K562 (cell line): ENCODE measurements at regions not wholly inside any gene's neighbourhood (a gene's known extent, or its start where the extent isn't known, plus 50 kb on each side); places are given as distances from the start of the nearest gene placed in this dataset.

Source experiments
- NCOA1 ChIP-seq: fragments of 450-650 bp; IDR thresholded peaks from 2 replicates; pipeline ENCODE4 v1.6.1; 2016; ENCODE audit warnings: low read depth
- SP1 ChIP-seq: sonication (generic); formaldehyde crosslinking; IDR thresholded peaks from 2 replicates; pipeline ENCODE4 v1.8.1; 2022; ENCODE audit warnings: mild to moderate bottlenecking, missing genetic modification reagents
- SRSF1 ChIP-seq: fragments of 200-400 bp; formaldehyde crosslinking; IDR thresholded peaks from 2 replicates; pipeline ENCODE4 v1.6.1; 2017; ENCODE audit warnings: mild to moderate bottlenecking, low read depth, low read length, moderate library complexity
- ZBTB40 ChIP-seq, 2 experiments: fragments of 450-650 bp in 1 of 2; sonication (generic) in 1 of 2; formaldehyde crosslinking in 1 of 2; IDR thresholded peaks; 2 replicates each; pipeline versions ENCODE4 v1.7.1 to v1.9.0; 2016 to 2022; ENCODE audit warnings: inconsistent platforms in 1 of 2, mild to moderate bottlenecking in 1 of 2, missing genetic modification reagents in 1 of 2
- TF ChIP-seq, protein P1 (sequence below), 2 experiments: fragments of 450-650 bp; IDR thresholded peaks; 2 replicates each; pipeline ENCODE4 v1.6.1; 2016; ENCODE audit warnings: mild to moderate bottlenecking in 2 of 2, borderline replicate concordance in 1 of 2, low read depth in 1 of 2, moderate library complexity in 1 of 2
- TF ChIP-seq, protein P2 (sequence below): sonication (generic); formaldehyde crosslinking; IDR thresholded peaks from 2 replicates; pipeline ENCODE4 v1.8.1; 2023; ENCODE audit warnings: mild to moderate bottlenecking, missing genetic modification reagents

- TF ChIP-seq, protein P1, sequence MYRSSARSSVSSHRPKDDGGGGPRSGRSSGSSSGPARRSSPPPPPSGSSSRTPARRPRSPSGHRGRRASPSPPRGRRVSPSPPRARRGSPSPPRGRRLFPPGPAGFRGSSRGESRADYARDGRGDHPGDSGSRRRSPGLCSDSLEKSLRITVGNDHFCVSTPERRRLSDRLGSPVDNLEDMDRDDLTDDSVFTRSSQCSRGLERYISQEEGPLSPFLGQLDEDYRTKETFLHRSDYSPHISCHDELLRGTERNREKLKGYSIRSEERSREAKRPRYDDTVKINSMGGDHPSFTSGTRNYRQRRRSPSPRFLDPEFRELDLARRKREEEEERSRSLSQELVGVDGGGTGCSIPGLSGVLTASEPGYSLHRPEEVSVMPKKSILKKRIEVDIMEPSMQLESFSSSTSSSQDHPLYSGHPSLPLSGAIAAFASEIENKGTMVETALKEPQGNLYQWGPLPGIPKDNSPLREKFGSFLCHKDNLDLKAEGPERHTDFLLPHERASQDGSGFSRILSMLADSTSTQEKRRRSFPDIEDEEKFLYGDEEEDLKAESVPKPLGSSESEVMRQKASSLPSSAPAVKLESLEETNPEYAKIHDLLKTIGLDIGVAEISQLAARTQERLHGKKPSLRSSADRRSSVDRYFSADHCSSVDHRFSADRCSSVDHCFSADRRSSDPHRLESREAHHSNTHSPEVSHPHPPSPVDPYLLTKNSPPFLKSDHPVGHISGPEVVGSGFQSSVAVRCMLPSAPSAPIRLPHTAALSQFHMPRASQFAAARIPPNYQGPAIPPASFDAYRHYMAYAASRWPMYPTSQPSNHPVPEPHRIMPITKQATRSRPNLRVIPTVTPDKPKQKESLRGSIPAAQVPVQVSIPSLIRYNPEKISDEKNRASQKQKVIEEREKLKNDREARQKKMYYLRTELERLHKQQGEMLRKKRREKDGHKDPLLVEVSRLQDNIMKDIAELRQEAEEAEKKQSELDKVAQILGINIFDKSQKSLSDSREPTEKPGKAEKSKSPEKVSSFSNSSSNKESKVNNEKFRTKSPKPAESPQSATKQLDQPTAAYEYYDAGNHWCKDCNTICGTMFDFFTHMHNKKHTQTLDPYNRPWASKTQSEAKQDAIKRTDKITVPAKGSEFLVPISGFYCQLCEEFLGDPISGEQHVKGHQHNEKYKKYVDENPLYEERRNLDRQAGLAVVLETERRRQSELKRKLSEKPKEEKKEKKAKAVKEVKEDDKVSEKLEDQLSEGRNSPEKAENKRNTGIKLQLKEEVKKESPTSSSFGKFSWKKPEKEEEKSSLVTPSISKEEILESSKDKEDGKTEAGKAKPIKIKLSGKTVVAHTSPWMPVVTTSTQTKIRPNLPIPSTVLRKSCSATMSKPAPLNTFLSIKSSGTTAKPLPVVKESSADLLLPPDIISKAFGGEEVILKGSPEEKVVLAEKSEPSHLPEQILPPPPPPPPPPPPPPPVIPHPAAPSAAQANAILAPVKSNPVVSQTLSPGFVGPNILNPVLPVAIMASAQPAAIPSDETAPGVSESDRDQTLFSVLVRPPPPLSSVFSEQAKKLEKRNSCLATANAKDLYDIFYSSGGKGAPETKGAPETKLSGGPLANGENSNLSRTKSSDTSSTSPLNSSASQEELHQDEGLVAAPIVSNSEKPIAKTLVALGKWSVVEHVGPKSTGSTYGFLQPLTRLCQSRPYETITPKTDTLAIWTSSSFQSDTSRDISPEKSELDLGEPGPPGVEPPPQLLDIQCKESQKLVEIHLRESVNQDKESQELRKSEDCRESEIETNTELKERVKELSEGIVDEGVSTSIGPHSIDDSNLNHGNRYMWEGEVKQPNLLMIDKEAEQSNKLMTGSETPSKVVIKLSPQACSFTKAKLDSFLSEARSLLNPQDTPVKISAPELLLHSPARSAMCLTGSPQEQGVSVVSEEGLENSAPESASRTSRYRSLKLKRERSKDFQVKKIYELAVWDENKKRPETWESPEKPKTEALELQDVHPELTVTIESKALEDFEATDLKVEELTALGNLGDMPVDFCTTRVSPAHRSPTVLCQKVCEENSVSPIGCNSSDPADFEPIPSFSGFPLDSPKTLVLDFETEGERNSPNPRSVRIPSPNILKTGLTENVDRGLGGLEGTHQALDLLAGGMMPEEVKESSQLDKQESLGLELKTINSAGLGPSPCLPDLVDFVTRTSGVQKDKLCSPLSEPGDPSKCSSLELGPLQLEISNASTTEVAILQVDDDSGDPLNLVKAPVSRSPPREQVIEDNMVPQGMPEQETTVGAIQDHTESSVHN (IDR thresholded peaks at IDR 0.05; ENCODE audit: borderline replicate concordance in 1 of 2, low read depth in 1 of 2): no peak
- TF ChIP-seq, protein P2, sequence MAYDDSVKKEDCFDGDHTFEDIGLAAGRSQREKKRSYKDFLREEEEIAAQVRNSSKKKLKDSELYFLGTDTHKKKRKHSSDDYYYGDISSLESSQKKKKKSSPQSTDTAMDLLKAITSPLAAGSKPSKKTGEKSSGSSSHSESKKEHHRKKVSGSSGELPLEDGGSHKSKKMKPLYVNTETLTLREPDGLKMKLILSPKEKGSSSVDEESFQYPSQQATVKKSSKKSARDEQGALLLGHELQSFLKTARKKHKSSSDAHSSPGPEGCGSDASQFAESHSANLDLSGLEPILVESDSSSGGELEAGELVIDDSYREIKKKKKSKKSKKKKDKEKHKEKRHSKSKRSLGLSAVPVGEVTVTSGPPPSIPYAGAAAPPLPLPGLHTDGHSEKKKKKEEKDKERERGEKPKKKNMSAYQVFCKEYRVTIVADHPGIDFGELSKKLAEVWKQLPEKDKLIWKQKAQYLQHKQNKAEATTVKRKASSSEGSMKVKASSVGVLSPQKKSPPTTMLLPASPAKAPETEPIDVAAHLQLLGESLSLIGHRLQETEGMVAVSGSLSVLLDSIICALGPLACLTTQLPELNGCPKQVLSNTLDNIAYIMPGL (CRISPR knock-in tag): no peak
- no peak for TF ChIP-seq ZBTB40 (IDR thresholded peaks at IDR 0.05)
- TF ChIP-seq ZBTB40 (CRISPR knock-in tag; IDR thresholded peaks at IDR 0.05): no peak
- TF ChIP-seq SRSF1: no peak
- no peak for TF ChIP-seq NCOA1
- no peak for TF ChIP-seq SP1 (CRISPR knock-in tag)
- TF ChIP-seq, all 486 proteins: peak for 0
These were observed 184.2 kb upstream of the TPM1 start (continued) for GRCh38 chr15:62858343-62858742.
